LNCaP clone FGC (cell line): ENCODE measurements at regions not wholly inside any gene's neighbourhood (a gene's known extent, or its start where the extent isn't known, plus 50 kb on each side); places are given as distances from the start of the nearest gene placed in this dataset.

Source experiments
- DNase-seq: peaks from one replicate; pipeline ENCODE4 v3.0.0-alpha.2; 2011; ENCODE audit warnings: low read depth
- H3K4me3 ChIP-seq: 2 replicates; pipeline ENCODE4 v1.5.1; 2011; ENCODE audit warnings: mild to moderate bottlenecking, low read depth, low read length, control low read depth
- CTCF ChIP-seq: IDR thresholded peaks from 2 replicates; pipeline ENCODE4 v1.5.1; 2012; ENCODE audit warnings: mild to moderate bottlenecking; ENCODE audit not compliant: control insufficient read depth, insufficient read depth; ENCODE audit errors: extremely low read depth

- DNase-seq = no peak
- no peak overlapping the region for H3K4me3 ChIP-seq
- no peak for TF ChIP-seq CTCF
These were observed 171.2 kb downstream of the KCNE4 start for GRCh38 chr2:223223156-223223555.

GRCh38 chr2:223225266-223225665 is 173.3 kb downstream of the KCNE4 start:
- DNase-seq = no peak
- H3K4me3 ChIP-seq = no peak overlapping the region
- TF ChIP-seq CTCF = no peak

- no peak for DNase-seq
- no peak overlapping the region for H3K4me3 ChIP-seq
- no peak for TF ChIP-seq CTCF
These were observed 174.3 kb downstream of the KCNE4 start for GRCh38 chr2:223226264-223226663.

- no peak for TF ChIP-seq CTCF
- no peak for DNase-seq
- no peak overlapping the region for H3K4me3 ChIP-seq
These were observed 175.3 kb downstream of the KCNE4 start for GRCh38 chr2:223227338-223227737.

GRCh38 chr2:223228871-223229270 is 176.9 kb downstream of the KCNE4 start:
- H3K4me3 ChIP-seq = no peak overlapping the region
- no peak for DNase-seq
- no peak for TF ChIP-seq CTCF

- no peak for TF ChIP-seq CTCF
- H3K4me3 ChIP-seq = no peak overlapping the region
- no peak for DNase-seq
These were observed 178.4 kb downstream of the KCNE4 start for GRCh38 chr2:223230352-223230751.

GRCh38 chr2:223232285-223232684 is 180.3 kb downstream of the KCNE4 start:
- H3K4me3 ChIP-seq = no peak overlapping the region
- TF ChIP-seq CTCF = no peak
- DNase-seq = no peak
